ELF-1 (cell line): ENCODE measurements at regions not wholly inside any gene's neighbourhood (a gene's known extent, or its start where the extent isn't known, plus 50 kb on each side); places are given as distances from the start of the nearest gene placed in this dataset.
"Not testable (repeated sequence)": the region's sequence is repeated elsewhere in the genome, so short reads cannot be mapped to it uniquely, and the experiment has no call there.

ENCODE experiments used
- DNase-seq: peaks from one replicate; pipeline ENCODE4 v3.0.0-alpha.2; 2016; ENCODE audit warnings: low read depth, low spot score

DNA sequence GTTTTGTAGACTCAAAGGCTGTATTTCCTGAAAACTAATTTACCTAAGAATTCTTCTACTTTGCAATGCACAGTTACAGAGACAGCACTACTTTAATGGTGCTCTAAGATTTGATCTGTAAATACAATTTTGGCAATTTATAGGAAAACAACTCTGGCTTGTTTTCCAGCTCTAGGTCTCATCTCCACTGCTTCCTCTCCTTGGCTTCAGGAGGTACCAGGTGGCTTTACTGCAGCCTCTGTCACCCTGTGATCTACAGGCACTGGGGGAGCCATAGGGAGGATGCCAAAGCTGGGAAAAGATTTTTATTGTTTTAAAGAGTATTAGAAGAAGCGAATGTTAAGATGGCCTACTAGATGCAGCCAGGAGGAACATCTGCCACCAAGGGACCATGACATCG, 1563.6 kb downstream of the OLFM4 start:
- DNase-seq = no peak

DNA sequence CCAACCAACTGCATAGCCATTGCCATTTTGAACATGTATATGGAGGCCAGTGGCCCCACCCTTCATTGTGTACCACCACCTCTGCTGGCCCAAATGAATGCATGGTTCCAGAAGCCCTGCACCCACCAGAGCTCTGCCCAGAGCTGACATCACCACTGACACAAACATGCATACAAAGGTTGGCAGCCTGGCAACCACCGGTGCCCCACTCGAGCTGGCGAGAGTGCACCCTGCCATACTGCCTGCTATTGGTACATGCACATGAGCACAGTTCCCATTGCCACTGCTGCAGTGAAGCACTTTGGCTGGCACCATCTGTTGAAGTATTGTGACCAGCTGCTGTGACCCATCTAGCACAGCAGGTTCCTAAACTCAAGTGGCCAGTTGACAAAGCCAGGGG, 1564.9 kb downstream of the OLFM4 start:
- DNase-seq = no peak

DNA sequence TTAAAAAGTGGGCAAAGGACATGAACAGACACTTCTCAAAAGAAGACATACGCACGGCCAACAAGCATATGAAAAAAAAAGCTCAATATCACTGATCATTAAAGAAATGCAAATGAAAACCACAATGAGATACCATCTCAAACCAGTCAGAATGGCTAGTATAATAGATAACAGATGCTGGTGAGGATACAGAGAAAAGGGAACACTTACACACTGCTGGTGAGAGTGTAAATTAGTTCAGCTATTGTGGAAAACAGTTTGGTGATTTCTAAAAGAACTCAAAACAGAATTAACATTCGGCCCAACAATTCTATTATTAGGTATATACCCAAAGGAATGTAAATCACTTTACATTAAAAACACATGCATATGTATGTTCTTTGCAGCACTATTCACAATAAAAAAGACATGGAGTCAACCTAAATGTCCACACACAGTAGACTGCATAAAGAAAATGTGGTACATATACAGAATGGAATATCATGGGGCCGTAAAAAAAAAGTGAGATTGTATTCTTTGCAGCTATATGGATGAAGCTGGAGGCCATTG, 1569.0 kb downstream of the OLFM4 start:
- no peak for DNase-seq

DNA sequence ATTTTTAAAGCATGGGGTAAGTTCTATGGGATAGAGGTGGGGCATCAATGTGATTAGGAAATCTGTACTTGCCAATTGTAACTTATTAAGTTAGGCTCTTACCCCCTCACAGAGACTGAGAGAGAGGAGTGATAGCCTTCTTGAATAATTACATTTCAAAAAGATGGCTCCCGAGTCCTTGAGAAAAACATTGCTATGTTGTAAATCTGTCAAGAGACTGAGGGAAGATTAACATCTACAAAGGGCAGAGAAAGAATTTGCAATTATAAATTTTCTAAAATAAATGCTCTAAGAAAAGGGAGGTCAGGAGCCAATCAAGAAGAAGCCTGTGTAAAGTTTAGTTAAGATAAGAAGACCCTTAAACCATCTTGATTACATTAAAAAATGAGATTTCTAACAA, 1570.8 kb downstream of the OLFM4 start:
- no peak for DNase-seq

DNA sequence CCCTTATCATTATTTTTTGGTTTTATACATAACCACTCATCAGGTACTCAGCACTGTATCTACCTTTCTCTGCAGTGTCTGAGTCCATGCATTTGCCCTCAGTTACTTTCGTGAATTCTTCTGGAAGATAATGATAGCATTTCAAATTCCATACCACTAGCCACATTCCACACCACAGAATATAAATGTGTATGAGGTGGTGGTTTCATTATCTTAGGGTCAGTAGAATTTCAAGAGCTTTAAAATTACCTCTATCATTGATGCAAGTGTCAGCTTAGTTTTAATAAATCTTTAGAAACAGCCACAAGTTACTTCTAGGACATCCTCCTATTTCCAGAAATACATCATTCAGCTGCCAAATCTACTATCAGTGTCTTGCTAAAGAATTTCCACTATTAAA, 1578.3 kb downstream of the OLFM4 start:
- DNase-seq = no peak

DNA sequence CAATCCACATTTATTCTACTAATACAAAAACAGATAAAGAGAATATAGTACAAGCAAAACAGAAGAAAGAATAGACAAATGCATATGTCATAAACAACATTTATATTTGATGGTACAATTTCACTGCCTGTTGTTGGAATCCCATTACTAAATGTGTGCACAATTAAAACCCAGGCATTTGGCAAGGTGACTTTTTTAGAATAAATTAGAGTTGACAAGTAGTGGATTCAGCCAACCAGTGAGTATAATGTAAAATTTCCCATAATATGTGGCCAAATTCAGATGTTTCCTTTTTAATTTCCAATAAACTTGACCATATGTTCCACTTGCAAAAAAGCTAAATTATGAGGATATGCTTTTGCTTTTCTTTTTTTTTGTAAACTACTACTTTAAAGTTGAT, 1578.8 kb downstream of the OLFM4 start:
- no peak for DNase-seq

DNA sequence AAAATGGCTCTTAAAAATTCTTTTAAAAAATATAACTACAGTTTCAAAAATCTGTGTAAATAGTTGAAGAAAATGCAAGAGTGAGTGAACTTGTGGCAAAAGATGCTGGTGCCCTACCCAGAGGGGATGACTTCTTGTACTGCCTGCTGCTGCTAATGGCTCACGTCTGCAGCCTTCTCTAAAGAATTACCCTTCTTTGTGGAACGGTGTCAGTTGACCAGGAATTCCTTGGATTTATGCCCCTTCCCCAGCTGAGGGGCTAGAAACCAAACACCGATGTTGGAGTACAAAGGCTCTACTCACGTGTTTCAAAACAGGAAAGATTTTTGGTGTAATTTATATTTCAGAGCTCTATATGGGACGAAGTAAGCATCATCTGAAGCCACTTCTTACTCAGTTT, 1582.8 kb downstream of the OLFM4 start:
- DNase-seq = peak; percentile 4

DNA sequence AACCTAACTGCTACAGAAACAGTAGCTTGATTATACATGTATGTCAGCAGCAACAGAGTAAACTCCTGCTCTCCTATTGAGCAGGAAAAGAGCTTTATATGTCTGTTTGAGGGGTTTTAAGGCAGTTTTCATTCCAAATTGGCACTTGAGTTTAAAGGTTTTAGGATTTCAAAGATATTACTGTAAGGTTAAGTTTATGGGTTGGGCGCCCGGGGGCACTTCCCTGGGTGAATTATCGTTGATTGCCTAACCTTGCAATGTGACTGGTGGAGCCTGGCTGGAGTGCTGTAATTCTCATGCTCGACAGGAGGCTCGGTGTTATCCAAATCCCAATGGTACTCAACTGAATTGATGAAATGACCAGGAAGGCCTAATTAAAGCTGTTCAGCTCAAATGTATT, 1586.1 kb downstream of the OLFM4 start:
- no peak for DNase-seq

DNA sequence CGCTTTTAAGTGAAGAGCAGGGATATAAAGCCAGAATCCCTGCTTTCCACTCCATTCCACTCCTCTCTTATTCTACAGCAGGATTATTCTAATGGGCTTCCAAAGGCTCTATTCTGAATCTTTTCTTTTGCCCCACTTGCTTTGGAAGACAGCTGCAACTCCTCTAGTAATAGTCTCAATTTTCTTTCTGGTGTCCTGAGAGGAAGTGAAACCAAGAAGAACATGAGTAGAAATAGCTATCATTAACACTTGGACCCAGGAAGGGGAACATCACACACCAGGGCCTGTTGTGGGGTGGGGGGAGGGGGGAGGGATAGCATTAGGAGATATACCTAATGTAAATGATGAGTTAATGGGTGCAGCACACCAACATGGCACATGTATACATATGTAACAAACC, 1597.9 kb downstream of the OLFM4 start:
- not testable (repeated sequence) for DNase-seq

DNA sequence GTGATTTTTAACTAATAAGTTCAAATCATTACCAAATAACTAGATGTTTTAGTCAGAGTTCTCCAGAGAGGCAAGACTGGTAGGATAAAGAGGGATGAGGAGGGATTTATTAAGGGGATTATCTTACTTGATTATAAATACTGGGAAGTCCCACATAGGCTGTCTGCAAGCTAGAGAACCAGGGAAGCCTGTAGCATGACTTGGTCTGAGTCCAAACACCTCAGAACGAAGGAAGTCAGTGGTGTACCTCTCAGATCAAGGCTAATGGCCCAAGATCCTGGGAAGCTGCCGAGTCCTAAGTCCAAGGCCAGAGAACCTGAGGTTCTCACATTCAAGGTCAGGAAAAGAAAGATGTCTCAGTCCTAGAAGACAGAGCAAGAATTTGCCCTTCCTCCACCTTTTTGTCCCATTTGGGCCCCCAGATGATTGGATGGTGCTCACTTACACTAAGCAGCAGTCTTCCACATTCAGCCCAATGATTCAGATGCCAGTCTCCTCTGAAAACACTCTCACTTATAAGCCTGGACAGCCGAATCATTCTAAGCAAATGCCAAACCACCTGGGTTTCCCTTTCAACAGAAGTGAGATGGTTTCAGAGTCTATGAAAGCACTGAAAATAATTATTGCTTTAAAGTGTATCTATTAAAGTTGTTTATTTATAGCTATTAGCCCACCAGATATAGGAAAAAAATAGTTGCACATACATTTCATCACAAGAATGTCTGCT, 1599.2 kb downstream of the OLFM4 start:
- no peak for DNase-seq

DNA sequence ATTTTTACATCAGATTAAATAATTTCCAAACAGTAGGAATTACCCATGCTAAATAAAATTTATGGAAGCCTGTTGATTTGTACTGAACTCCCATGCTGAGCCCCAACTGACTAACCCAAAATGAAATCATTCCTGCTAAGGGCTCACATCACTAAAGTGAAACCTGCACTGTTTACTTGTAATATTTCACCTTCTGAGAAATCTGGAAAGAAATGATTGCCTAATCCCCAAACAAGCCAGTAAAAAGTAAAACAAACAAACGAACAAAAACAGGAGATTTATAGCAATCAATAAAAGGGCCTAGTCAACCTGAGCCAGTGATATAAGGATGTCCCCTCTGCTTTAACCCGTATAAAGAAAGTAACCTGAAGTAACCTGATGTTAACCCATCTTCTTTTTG, 1599.8 kb downstream of the OLFM4 start:
- no peak for DNase-seq

DNA sequence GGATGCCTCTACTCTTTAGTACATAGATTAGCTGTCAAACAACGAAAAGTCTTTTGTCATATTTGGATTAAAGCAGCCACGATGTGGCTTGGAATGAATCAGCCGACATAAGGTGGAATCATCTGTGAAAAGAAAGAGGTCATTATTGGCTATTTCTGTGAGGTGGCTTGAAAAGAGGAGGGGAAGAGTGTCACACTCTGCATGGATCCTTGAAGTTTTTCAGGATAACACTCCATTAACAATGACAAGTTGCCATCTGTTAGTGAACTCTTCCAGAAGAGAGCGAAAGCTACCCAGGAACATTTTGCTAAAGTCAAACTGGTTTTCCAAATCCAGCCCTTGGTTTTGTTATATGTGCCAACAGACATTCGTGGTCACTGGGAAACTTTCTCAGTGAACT, 1604.8 kb downstream of the OLFM4 start:
- no peak for DNase-seq

DNA sequence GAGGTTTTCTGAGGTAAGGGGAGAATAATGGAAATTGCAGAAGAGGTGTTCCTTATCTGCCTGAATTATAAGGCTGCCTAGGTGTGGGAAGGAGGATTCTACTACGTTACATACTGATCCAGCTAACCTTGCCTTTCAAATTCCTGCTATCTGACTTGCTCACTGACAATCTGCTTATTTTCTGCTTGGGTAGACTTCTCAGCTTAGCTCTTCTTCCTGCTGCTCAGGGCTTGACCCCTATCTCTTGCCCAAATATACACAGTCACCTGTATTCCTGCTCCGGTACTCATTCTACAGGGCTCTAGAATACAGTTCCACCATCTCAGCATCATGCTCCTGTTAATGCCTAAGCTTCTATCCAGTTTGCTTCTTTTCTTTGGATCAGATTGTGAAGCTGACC, 1607.6 kb downstream of the OLFM4 start:
- no peak for DNase-seq

DNA sequence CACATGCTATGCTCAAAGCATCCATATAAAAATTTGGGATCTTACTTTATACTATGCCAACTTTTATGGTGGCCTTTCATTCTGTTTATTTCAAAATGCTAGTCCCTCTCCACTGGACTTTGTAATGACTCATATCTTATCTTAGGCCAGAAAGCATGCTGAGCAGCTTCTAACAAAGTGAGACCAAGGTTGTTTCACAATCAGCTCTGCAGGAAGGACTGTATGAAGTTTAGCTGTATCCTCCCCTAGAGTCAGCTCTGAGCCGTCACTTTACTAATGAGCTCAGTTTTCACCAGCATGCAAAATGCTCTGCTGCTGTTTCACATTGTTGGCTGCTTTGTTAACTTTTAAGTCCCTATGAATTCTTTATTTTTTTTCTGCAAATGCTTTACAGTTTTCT, 1608.8 kb downstream of the OLFM4 start:
- peak; percentile 23 for DNase-seq

DNA sequence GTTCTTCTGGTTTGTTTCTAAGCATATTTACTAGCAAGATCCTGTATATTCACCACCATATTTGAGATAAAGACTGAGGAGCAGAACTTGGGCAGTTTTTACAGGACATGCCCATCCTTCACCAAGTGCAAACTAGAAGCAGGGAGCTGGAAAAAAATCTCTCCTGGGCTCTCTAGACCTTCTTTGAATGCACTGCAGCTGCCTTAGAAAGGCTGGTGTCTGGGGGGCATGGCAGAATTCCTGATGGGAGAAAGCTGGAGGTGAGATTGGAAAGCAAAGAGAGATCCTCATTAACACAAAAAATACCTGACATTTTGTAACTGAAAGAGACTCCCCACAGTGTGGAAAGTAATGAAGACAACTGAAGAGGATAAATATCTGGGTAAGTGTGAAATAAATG, 1612.1 kb downstream of the OLFM4 start:
- no peak for DNase-seq

DNA sequence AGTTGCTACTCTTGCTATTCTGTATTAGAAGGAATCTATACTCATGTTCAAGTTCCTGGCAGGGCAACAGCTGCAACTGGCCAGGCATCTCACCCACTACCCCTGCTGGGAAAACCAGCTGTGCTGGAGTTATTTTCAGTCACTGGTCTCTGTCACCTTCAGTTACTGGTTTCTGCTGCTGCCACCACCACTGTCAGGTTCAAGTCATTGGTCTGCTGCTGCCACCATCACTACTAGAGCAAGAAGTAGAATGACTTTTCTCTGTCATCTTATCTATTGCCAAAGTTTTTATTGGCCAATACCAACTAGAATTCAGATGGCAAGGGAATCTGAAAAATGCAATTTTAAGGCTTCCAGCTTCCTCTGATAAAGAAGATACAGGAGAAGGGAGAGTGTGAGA, 1615.2 kb downstream of the OLFM4 start:
- DNase-seq = no peak

DNA sequence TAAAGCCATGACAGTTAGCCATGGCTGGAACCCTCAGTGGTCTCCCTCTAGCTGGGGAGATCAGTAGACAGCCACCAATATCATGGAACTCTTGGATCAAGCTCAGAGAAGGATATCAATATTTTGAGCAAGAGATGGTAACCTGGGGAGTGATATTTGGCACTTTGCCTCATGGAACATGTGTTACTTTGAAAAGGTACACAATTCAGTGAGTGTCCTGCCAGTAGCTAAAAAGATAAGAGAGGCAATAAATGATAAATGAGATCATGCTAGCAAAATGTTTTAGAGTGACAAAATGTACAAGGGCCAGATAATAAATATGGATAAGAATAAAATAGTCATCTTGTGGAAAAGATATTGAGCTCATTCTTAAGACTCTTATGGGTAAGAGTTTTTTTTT, 1618.7 kb downstream of the OLFM4 start:
- DNase-seq = no peak

DNA sequence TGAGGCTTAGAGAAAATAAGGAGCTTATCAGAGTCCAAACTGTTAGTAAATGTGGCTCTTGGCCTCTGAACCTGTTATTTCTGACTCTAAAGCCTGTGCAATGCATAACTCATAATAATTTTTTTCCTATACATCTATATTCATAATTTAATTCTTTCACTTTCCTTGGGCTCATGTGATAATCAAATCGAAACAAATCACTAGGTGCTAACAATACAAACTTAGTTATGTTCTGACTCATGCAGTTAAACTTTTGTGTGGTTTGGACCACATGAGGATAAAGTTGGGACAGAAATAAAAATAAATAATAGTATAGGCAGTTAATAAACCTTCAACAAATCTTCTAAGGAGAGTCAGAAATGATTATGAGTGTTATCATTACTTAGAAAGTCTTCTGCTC, 1629.0 kb downstream of the OLFM4 start:
- no peak for DNase-seq

DNA sequence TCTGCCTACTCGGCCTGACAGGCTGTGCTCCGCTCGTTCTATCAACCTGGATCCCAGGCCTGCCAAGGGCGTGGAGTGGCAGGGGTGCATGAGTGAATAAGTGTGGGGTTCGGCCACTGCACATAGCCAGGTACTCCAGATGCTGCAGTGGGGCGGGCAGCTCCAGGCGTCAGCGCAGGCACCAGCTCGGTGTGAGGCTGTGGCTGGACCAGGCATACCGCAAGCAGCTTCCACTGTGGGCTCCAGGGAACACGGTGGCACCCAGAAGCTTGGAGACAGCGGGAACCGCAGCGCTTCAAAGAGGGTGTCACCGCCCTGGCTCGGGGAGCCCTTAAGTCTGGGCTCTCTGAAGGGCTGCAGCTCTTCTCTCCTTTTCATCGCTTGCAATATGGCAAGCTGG, 1630.2 kb downstream of the OLFM4 start:
- no peak for DNase-seq

DNA sequence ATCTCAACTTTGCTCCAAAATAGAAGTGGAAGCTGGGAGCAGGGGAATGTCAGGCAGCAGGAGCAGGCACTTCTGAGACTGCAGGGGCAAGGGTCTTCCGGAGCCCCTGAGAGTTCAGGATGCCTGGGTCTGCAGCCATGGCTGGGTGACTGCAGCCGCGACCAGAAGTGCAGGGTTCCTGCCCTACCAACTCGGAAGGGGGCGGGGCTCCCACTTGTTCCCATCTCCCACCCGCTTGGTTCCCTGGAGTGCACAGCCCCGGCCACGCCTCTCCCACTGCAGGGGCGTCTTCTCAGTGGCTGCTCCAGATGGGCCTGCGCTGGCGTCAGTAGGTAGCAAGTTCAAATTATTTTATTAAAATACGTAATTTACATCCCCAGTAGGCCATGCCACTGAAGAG, 1631.7 kb downstream of the OLFM4 start:
- no peak for DNase-seq

DNA sequence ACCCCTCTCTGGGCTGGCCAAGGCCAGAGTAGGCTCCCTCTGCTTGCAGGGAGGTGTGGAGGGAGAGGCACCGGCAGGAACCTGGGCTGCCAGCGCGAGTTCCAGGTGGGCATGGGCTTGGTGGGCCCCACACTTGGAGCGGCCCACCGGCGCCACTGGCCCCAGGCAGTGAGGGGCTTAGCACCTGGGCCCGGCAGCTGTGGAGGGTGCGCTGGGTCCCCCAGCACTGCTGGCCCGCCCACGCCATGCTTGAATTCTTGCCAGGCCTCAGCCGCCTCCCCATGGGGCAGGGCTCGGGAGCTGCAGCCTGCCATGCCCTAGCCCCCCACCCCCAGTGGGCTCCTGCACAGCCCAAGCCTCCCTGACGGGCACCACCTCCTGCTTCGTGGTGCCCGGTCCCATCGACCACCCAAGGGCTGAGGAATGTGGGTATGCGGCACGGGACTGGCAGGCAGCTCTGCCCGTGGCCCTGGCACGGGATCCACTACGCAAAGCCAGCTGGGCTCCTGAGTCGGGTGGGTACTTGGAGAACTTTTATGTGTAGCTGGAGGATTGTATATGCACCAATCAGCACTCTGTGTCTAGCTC, 1648.0 kb downstream of the OLFM4 start:
- no peak for DNase-seq

DNA sequence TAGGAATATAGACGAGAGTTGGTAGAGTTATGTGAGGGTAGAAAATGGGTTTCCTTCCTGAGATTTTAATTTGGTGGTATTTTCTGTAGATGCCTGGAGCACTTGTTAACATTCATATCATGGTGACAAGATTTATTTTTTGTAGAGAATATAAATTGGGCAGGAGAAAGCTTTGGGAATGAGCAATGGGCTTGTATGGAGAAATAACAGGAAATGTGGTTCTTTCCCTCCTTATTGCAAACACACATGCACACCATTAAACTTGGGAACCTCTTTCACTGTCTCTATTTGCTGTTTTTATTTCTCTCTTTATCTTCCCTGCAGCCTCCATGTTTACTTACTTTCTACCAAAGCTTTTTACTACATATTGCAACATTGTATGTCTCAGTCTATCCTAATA, 1653.6 kb downstream of the OLFM4 start:
- DNase-seq = no peak

DNA sequence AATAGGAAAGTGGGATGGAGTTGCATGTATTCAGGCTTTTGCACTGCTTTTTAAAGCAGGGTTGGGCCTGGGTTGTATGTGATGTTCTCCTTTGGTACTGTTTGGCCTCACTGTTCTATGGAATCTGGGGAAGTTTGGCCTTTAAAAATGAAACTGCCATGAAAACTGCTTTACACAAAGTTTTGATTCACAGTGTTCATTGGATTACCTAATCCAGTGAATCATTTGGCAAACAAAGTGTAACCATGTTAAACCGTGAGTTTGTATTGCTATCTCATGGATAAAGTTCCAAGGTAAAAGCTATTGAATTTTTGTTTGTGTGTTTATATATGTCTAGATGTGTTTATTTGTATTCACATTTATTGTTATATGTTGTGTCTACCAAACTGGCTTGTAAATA, 1658.6 kb downstream of the OLFM4 start:
- no peak for DNase-seq

DNA sequence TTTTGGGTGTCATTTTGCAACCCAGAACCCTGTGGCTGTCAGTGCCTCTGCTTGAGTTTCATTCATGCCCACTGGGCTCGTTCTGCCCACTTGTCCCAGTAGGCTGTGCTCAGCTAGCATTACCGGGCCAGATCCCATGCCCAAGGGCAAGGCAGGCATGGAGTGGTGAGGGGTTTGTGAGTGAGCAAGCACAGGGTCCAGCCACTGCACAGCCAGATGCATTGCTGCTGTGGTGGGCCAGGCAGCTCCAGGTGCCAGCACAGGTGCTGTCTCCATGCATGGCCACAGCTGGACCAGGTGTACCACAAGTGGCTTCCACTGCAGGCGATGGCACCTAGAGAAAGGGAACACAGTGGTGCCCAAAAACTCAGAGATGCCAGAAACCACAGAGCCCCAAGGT, 1671.2 kb downstream of the OLFM4 start:
- no peak for DNase-seq
